GM19455 (cell line): ENCODE measurements at regions not wholly inside any gene's neighbourhood (a gene's known extent, or its start where the extent isn't known, plus 50 kb on each side); places are given as distances from the start of the nearest gene placed in this dataset.
A peak's percentile ranks its signal among the peaks of the same experiment; 100 is the strongest.

Experiments used
- ATAC-seq: cut with Tn5 transposase; IDR thresholded peaks from one replicate; pipeline ENCODE4 v1.9.1; 2021; ENCODE audit not compliant: unreplicated experiment

DNA sequence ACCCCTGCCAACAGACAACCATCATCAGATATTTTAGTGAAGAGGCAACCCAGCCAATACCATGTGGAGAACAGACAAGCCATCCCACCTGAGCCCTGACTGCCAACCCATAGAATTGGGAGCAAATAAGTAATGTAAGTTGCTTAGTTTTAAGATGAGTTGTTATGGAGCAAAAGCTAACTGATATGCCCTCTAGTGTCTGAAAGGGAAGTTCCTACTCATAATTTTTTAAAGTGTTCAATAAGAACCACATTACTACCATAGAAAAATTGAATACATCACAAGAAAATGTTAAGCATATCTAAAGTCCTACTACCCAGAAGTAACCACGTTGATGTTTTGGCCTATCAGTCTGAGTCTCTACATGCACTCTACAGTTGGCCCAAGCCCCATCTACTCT lies 50.8 kb upstream of the SLC36A4 start:
- ATAC-seq: no peak

DNA sequence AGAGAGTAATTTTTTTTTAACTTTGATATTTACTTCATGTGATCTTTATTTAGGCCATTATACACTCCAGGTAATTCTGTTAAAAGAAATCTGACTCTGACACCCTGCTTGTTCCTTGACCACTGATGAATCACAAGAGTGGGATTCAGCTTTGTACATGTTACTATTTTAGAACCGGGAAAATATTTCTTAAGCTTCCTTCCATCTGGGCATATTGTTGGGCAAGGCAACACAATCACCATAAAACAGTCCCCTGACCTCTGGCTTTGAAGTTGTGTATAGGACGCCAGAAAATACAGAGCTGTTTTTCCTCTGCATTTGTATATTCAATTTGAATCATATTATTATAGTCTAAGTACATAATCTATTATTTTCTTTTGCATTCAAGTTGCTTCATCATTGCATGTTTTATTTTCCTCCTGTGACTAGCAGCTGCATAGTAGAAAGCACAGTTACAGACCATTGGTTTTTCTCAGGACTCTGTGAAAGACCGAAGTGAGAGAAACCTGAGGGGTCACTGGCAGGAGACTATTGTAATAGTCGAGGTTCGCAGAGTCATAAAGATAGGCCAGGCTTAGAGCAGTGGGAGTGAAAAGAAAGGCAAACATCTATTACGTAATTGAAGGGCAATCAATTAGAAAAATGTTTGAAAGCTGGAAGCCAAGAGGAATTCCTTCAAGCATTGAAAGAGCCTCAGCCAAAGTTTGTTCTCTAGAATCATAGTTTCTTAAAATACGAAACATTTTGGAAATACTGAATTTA lies 51.8 kb upstream of the SLC36A4 start:
- ATAC-seq: no peak

DNA sequence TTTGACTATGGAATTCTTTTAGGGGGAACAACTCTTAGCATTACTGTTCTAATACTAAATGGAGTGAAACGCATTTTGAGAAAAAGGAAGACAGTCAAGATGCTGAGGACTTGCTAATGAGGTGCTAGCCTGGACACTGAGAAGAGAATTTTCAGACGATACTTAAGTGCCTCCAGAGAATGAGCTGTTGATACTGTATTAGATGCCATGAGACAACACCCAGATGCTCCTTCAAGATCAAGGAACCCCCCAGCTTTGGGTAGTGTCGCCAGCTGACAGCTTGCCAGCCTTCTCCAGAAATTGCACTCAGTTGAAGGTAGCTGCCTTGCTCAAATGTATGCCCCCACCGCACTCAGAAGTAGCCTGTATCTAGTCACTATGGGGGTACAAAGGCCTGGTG lies 52.5 kb upstream of the SLC36A4 start:
- ATAC-seq: no peak

DNA sequence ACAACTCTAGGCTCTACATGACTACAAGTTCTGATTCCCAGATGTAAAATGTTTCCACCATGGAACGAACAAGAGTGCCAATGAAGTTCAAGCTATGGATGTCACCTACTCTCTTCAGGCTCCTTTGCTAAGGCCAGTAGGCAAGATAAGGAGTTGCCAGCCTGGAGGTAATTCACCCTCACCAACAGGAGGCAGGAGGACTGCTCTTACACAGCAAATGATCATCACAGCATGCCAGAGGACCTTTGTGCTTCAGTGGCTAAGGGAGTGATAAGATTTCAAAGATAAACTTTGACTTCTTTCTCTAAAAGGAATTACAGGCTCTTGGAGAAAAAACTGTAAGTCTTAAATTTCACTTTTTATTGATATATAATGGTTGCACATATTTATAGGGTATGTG lies 54.1 kb upstream of the SLC36A4 start:
- ATAC-seq: no peak

DNA sequence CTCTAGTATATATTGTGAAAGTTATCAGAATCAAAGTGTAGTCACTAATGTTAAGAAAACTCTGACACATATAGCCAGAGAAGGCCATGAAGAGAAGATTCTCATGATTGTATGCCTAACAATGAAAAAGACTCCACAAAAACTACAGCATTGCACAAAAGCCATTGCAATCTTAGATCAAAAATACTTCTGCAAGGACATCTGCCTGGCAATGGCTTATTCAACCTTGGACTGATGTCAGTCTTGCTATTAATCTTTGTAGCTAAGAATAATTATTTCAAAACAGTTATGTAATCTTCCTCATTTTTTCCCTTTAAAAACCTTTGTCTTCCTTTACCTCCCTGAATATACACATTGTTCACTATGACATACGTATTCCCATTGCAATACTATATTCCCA lies 55.3 kb upstream of the SLC36A4 start:
- no peak for ATAC-seq

DNA sequence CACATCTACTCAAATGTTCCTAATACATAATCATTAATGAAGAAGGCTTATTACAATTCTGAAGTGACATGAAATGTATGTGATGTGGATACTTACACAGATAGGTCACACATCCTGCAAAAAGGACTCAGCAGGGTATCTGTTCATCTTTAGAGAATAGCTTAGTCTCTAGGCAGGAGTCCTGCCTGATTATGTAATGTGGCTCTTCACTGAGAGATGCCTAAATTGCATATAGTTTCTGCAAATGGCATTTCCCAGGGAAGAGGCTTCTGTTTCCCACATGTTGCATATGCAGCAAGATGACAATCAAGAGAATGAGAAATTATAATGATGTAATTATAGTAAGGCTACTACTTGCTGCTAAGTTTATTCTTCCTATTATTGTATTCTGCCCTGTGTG lies 58.8 kb upstream of the SLC36A4 start:
- ATAC-seq: no peak

DNA sequence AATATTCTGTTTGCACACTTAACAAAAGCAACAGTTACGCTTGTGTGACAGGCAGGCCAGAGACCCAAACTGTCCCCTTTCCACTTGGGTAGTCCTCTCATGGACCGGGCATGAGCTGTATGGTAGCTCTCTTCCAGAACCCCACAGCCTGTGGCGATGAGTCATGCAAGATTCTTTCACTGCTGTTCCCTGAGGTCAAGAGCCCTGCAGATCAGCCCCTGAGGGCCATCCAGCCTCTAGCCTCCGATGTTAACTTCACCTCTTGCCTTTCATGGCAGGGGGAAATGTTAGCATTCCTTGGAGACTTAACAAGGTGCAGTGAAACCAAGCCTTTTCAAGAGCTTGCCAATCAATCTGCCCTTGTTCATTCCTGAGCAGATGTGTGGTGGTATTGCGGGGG lies 63.2 kb upstream of the DEUP1 start:
- no peak for ATAC-seq

DNA sequence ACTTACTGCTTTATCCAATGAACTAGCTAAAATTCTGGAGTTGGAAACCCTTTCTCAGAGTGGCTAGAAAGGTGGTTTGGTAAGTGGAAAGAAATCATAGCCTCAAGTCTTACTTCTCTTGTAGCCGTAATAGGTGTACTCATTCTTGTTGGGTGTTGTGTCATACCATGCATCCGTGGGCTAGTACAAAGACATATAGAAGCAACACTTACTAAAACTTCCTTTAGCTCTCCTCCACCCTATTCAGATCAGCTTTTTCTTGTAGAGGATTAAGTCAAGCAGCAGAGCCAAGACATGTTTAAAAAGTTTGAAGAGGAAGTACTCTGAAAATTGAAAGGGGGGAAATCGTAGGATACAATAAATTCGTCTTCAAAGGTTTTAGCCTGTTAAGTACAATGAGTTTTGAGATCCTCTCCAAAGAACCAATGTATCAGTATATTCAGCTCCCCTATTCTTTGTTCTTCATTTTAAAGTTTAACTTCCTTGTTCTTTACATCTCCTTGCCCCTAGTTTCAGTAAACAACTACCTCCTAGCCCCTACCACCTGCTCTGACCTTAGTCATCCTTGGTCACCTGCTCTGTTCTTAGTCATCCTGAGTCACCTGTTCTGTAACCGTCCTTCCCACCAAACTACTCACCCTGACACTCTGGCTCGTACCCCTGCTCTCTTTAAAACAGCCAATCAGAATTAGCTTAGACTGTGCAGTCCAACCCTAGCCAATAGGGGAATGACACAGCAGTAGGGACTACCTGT lies 62.1 kb upstream of the DEUP1 start:
- no peak for ATAC-seq

DNA sequence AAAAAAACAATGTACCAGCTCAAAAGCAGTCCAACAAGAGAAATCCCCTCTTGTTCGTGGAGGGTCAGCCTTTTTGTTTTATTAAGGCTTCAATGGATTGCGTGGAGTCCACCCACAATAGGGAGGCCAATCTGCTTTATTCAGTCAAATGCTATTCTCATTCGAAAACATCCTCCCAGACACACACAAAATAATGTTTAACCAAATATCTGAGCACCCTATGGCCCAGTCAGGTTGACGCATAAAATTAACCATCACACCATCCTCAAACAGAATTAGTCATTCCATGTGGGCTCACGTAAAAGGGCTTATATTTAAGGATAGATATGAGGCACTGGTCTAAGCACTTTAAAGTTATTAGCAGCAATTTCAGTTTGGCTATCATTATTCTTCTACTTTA lies 58.9 kb upstream of the DEUP1 start:
- no peak for ATAC-seq

DNA sequence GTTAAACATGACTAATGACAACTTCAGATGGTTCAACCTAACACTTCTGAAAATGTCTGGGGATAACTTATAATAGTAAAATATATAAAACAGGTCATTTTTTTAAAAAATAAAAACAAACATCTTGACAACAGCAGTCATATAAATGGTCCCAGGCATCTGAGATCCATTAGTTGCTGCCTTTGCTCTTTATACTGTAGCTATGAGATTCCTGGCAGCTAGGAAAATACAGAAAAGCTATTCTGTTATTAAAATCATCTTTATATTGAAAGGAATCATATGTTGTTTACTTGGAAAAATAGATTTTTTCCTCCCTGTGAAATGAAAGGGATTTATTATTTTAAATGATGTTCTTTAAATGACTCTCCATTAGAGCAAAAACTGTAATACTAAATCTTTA lies 55.7 kb upstream of the DEUP1 start:
- no peak for ATAC-seq

DNA sequence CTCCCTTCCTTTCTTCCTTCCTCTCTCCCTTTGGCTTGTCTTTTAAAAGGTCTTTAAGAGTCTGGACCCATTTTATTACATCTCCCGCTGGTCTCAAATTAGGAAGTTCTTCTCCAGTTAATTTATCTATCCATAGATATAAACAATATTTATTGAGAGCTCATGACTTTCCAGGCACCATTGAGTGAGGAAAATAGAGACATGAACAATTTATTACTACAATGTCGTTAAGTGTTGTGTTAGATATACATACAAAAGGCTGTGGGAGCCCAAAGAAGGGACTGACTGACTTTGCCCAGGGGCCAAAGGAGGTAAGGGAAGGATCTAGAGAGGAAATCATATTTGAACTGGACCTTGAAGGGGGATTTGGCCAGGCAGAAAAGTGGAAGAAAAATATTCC lies 51.6 kb upstream of the DEUP1 start:
- ATAC-seq: no peak

DNA sequence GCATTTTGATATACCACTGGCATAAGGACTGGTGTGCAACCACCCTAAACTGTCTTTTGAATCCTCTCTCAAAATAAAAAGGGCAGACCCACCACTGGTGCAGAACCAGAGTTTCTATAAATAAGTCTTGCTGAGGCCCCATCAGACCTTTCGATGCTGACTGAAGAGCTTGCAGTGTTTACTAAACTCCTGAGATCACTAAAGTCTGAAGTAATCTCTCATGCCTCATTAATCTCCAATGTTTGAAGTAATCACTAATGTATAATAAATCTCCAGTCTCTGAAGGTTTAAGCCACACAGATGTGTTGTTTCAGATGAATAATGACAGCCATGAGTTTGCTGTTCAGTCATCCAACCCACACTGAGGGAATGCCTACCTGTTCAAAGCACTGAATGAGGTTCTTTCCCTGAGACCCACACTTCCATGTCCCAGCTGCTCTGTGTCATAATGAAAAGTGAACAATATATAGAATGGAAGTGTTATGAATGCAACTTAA lies 50.6 kb upstream of the DEUP1 start:
- ATAC-seq: peak; percentile 67
